Upper lobe of left lung (tissue), 4 donors: ENCODE measurements at regions not wholly inside any gene's neighbourhood (a gene's known extent, or its start where the extent isn't known, plus 50 kb on each side); places are given as distances from the start of the nearest gene placed in this dataset.

Source experiments
- POLR2A ChIP-seq, 4 donors: fragments of 450-650 bp; IDR thresholded peaks; one replicate each; pipeline ENCODE4 v1.5.1; 2016 to 2017; ENCODE audit warnings: antibody characterized with exemption in 4 of 4, mild to moderate bottlenecking in 2 of 4
- TF ChIP-seq, protein P1 (sequence below), 6 experiments: fragments of 450-650 bp in 4 of 6; fragments of 200-600 bp in 2 of 6; sonication (generic) in 2 of 6; IDR thresholded peaks; one replicate each; pipeline ENCODE4 v1.5.1; 2016 to 2019; ENCODE audit warnings: antibody characterized with exemption in 6 of 6

DNA sequence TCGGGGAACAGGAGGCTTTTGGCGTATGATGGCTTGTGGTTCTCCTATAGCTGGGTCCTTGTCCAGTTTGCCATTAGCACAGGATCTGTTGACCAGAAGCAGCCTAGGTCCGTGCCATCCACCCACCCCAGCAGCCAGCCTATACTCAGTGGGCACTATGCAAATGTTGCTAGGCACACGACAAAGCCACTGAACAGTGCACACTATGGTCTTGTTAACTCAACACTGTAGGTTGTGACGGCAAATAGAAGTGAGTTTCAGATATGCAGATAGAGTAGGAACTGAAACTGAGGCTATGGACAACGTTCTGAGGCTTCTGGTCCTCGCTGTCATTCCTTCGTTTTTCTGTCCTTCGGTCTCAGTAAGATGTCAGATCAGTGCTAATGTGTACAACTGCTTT lies 541.3 kb upstream of the TENM3 start:
- TF ChIP-seq, protein P1, sequence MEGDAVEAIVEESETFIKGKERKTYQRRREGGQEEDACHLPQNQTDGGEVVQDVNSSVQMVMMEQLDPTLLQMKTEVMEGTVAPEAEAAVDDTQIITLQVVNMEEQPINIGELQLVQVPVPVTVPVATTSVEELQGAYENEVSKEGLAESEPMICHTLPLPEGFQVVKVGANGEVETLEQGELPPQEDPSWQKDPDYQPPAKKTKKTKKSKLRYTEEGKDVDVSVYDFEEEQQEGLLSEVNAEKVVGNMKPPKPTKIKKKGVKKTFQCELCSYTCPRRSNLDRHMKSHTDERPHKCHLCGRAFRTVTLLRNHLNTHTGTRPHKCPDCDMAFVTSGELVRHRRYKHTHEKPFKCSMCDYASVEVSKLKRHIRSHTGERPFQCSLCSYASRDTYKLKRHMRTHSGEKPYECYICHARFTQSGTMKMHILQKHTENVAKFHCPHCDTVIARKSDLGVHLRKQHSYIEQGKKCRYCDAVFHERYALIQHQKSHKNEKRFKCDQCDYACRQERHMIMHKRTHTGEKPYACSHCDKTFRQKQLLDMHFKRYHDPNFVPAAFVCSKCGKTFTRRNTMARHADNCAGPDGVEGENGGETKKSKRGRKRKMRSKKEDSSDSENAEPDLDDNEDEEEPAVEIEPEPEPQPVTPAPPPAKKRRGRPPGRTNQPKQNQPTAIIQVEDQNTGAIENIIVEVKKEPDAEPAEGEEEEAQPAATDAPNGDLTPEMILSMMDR (IDR thresholded peaks at IDR 0.05): no peak
- no peak for TF ChIP-seq POLR2A (IDR thresholded peaks at IDR 0.05)
